B cell (primary cell): ENCODE measurements at regions not wholly inside any gene's neighbourhood (a gene's known extent, or its start where the extent isn't known, plus 50 kb on each side); places are given as distances from the start of the nearest gene placed in this dataset.

Experiments used
- EZH2 ChIP-seq: IDR thresholded peaks from 2 replicates; pipeline ENCODE4 v1.6.1; 2012; ENCODE audit warnings: borderline replicate concordance, low read depth, mild to moderate bottlenecking, moderate library complexity, low read length; ENCODE audit not compliant: insufficient read depth, poor library complexity, severe bottlenecking
- TF ChIP-seq, protein P1 (sequence below): fragments of 200-600 bp; IDR thresholded peaks from one replicate; pipeline ENCODE4 v1.8.0; 2022; ENCODE audit warnings: antibody characterized with exemption, mild to moderate bottlenecking

DNA sequence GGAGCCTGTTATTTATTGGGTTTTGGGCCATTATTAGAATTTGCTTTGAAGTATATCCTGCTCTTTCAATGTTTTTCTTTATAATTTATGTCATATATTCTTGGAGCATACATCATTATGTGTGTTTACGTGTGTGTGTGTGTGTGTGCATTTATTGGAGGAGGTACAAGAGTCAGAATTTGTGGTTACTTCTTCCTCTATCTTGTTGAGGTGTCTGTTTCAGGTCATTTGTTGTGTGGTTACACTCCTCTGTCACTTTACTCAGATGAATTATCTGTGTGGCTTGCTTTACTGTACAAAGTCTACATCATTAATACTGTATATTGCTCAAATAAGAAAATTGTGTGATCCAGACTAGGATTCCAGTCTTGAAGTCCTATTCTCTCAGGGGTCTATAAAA lies 1957.4 kb upstream of the TENM3 start:
- TF ChIP-seq, protein P1, sequence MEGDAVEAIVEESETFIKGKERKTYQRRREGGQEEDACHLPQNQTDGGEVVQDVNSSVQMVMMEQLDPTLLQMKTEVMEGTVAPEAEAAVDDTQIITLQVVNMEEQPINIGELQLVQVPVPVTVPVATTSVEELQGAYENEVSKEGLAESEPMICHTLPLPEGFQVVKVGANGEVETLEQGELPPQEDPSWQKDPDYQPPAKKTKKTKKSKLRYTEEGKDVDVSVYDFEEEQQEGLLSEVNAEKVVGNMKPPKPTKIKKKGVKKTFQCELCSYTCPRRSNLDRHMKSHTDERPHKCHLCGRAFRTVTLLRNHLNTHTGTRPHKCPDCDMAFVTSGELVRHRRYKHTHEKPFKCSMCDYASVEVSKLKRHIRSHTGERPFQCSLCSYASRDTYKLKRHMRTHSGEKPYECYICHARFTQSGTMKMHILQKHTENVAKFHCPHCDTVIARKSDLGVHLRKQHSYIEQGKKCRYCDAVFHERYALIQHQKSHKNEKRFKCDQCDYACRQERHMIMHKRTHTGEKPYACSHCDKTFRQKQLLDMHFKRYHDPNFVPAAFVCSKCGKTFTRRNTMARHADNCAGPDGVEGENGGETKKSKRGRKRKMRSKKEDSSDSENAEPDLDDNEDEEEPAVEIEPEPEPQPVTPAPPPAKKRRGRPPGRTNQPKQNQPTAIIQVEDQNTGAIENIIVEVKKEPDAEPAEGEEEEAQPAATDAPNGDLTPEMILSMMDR: no peak
- TF ChIP-seq EZH2: no peak
